Neural cell (in vitro differentiated cells): ENCODE measurements at regions not wholly inside any gene's neighbourhood (a gene's known extent, or its start where the extent isn't known, plus 50 kb on each side); places are given as distances from the start of the nearest gene placed in this dataset.

Source experiments
- CTCF ChIP-seq: fragments of 450-650 bp; IDR thresholded peaks from 2 replicates; pipeline ENCODE4 v1.5.1; 2014; ENCODE audit warnings: antibody characterized with exemption, mild to moderate bottlenecking, moderate library complexity; ENCODE audit not compliant: poor library complexity, severe bottlenecking
- EP300 ChIP-seq: fragments of 450-650 bp; conservative IDR thresholded peaks from 2 replicates; pipeline ENCODE4 v1.6.1; 2014; ENCODE audit warnings: antibody characterized with exemption, mild to moderate bottlenecking, moderate library complexity; ENCODE audit not compliant: poor library complexity, severe bottlenecking
- EZH2 ChIP-seq: fragments of 200-600, 300-800 bp; shearing (Covaris generic), sonication (generic); IDR thresholded peaks from 2 replicates; pipeline ENCODE4 v1.6.1; 2014; ENCODE audit warnings: antibody characterized with exemption, low read length, borderline replicate concordance, mild to moderate bottlenecking; ENCODE audit not compliant: insufficient read depth, poor library complexity, severe bottlenecking
- POLR2AphosphoS5 ChIP-seq: IDR thresholded peaks from 2 replicates; pipeline ENCODE4 v1.6.1; 2012
- RAD21 ChIP-seq: fragments of 450-650 bp; conservative IDR thresholded peaks from 2 replicates; pipeline ENCODE4 v1.6.1; 2014; ENCODE audit warnings: antibody characterized with exemption, mild to moderate bottlenecking, moderate library complexity
- REST ChIP-seq: IDR thresholded peaks from 2 replicates; pipeline ENCODE4 v1.6.1; 2012; ENCODE audit warnings: borderline replicate concordance
- TAF1 ChIP-seq: IDR thresholded peaks from 2 replicates; pipeline ENCODE4 v1.6.1; 2012; ENCODE audit warnings: low read depth

GRCh38 chr1:185650602-185651230 is 83.5 kb upstream of the HMCN1 start:
- TF ChIP-seq POLR2AphosphoS5 (no peak), EZH2 (no peak), EP300 (no peak), TAF1 (no peak), CTCF (no peak), RAD21 (no peak), REST (no peak)
